ENCODE measurements at regions not wholly inside any gene's neighbourhood (a gene's known extent, or its start where the extent isn't known, plus 50 kb on each side); places are given as distances from the start of the nearest gene placed in this dataset.

GRCh38 chr3:150180334-150180733, 209.6 kb upstream of the PFN2 start:
- H3K27me3 ChIP-seq, result no peaks in the 10 kb centered on the region
- no peak for DNase-seq

GRCh38 chr3:150179330-150179729, 208.6 kb upstream of the PFN2 start:
- Histone ChIP-seq H3K36me3 (no peaks in the 10 kb centered on the region), H3K4me1 (no peaks in the 10 kb centered on the region), H3K4me3 (ENCODE audit: low read depth, low read length) (no peak overlapping the region), H3K9me3 (no peaks in the 10 kb centered on the region), H3K27me3 (no peaks in the 10 kb centered on the region)
- no peak for TF ChIP-seq CTCF (IDR thresholded peaks at IDR 0.05; ENCODE audit: low read depth, low read length)
- DNase-seq, result no peak

More at GRCh38 chr3:150180334-150180733, 209.6 kb upstream of the PFN2 start:
- no peaks in the 10 kb centered on the region for H3K4me1 ChIP-seq
- H3K9me3 ChIP-seq, result no peaks in the 10 kb centered on the region
- no peaks in the 10 kb centered on the region for H3K36me3 ChIP-seq
- no peak for TF ChIP-seq CTCF (IDR thresholded peaks at IDR 0.05; ENCODE audit: low read depth, low read length)
- no peak overlapping the region for H3K4me3 ChIP-seq (ENCODE audit: low read depth, low read length)

GRCh38 chr3:150177673-150178381, 207.1 kb upstream of the PFN2 start:
- Histone ChIP-seq H3K36me3 (no peaks in the 10 kb centered on the region), H3K4me3 (ENCODE audit: low read depth, low read length) (no peak overlapping the region), H3K27me3 (no peaks in the 10 kb centered on the region), H3K9me3 (no peaks in the 10 kb centered on the region), H3K4me1 (no peaks in the 10 kb centered on the region)
- no peak for DNase-seq
- TF ChIP-seq CTCF (IDR thresholded peaks at IDR 0.05; ENCODE audit: low read depth, low read length), result no peak

- H3K27me3 ChIP-seq, result no peaks in the 10 kb centered on the region
- no peaks in the 10 kb centered on the region for H3K36me3 ChIP-seq
- H3K4me3 ChIP-seq (ENCODE audit: low read depth, low read length), result no peak overlapping the region
- H3K9me3 ChIP-seq, result no peaks in the 10 kb centered on the region
- DNase-seq, result no peak
- no peaks in the 10 kb centered on the region for H3K4me1 ChIP-seq
- TF ChIP-seq CTCF (IDR thresholded peaks at IDR 0.05; ENCODE audit: low read depth, low read length), result no peak
These were observed 203.5 kb upstream of the PFN2 start for GRCh38 chr3:150174179-150174578.

- TF ChIP-seq CTCF (IDR thresholded peaks at IDR 0.05; ENCODE audit: low read depth, low read length), result no peak
- no peaks in the 10 kb centered on the region for H3K9me3 ChIP-seq
- no peaks in the 10 kb centered on the region for H3K4me1 ChIP-seq
- no peak overlapping the region for H3K4me3 ChIP-seq (ENCODE audit: low read depth, low read length)
- H3K27me3 ChIP-seq, result no peaks in the 10 kb centered on the region
- no peak for DNase-seq
- no peaks in the 10 kb centered on the region for H3K36me3 ChIP-seq
These were observed 201.7 kb upstream of the PFN2 start for GRCh38 chr3:150172356-150172755.

- Histone ChIP-seq H3K27me3 (no peaks in the 10 kb centered on the region), H3K9me3 (no peaks in the 10 kb centered on the region), H3K36me3 (no peaks in the 10 kb centered on the region), H3K4me3 (ENCODE audit: low read depth, low read length) (no peak overlapping the region), H3K4me1 (no peaks in the 10 kb centered on the region)
- TF ChIP-seq CTCF (IDR thresholded peaks at IDR 0.05; ENCODE audit: low read depth, low read length), result no peak
- no peak for DNase-seq
These were observed 200.3 kb upstream of the PFN2 start for GRCh38 chr3:150170852-150171520.

All from BE2C (cell line).